DMS114 treated with DMSO at 0.1 percent for 48 hours (cell line): ENCODE measurements at regions not wholly inside any gene's neighbourhood (a gene's known extent, or its start where the extent isn't known, plus 50 kb on each side); places are given as distances from the start of the nearest gene placed in this dataset.
"Not testable (repeated sequence)": the region's sequence is repeated elsewhere in the genome, so short reads cannot be mapped to it uniquely, and the experiment has no call there.

Source experiments
- DNase-seq: peaks from one replicate; lab custom pipeline; 2025; ENCODE audit not compliant: unreplicated experiment; lab: John Stamatoyannopoulos, UW

GRCh38 chr2:175769200-175769599 is 232.9 kb downstream of the LNPK start:
- no peak for DNase-seq

GRCh38 chr2:175766880-175767279 is 235.2 kb downstream of the LNPK start:
- DNase-seq, result no peak

- no peak for DNase-seq
Observed at GRCh38 chr2:175755656-175756386, 246.2 kb downstream of the LNPK start.

- no peak for DNase-seq
Observed at GRCh38 chr2:175755169-175755568, 246.9 kb downstream of the LNPK start.

- no peak for DNase-seq
Observed at GRCh38 chr2:175750195-175750594, 251.9 kb downstream of the LNPK start.

- DNase-seq, result no peak
Observed at GRCh38 chr2:175745911-175746310, 256.2 kb downstream of the LNPK start.

- no peak for DNase-seq
Observed at GRCh38 chr2:175744000-175744399, 258.1 kb downstream of the LNPK start.

- no peak for DNase-seq
Observed at GRCh38 chr2:175743011-175743410, 259.1 kb downstream of the LNPK start.

- no peak for DNase-seq
Observed at GRCh38 chr2:175742367-175742766, 259.7 kb downstream of the LNPK start.

- no peak for DNase-seq
Observed at GRCh38 chr2:175741164-175741563, 260.9 kb downstream of the LNPK start.

- DNase-seq, result no peak
Observed at GRCh38 chr2:175737722-175738361, 264.2 kb downstream of the LNPK start.

- DNase-seq, result no peak
Observed at GRCh38 chr2:175734686-175735085, 267.4 kb downstream of the LNPK start.

- DNase-seq, result no peak
Observed at GRCh38 chr2:175732531-175732930, 269.5 kb downstream of the LNPK start.

- DNase-seq, result no peak
Observed at GRCh38 chr2:175730050-175730449, 272.0 kb downstream of the LNPK start.

GRCh38 chr2:175729049-175729706 is 272.9 kb downstream of the LNPK start:
- DNase-seq, result no peak

- DNase-seq, result no peak
Observed at GRCh38 chr2:175728032-175728431, 274.0 kb downstream of the LNPK start.

GRCh38 chr2:175726223-175726622 is 275.8 kb downstream of the LNPK start:
- DNase-seq, result no peak

- DNase-seq, result no peak
Observed at GRCh38 chr2:175709248-175709647, 292.8 kb downstream of the LNPK start.

- no peak for DNase-seq
Observed at GRCh38 chr2:175707322-175707721, 294.7 kb downstream of the LNPK start.

- not testable (repeated sequence) for DNase-seq
Observed at GRCh38 chr2:175704568-175704967, 297.5 kb downstream of the LNPK start.

- DNase-seq, result no peak
Observed at GRCh38 chr2:175698061-175698460, 304.0 kb downstream of the LNPK start.
